GM19025 (cell line): ENCODE measurements at regions not wholly inside any gene's neighbourhood (a gene's known extent, or its start where the extent isn't known, plus 50 kb on each side); places are given as distances from the start of the nearest gene placed in this dataset.

ENCODE experiments used
- ATAC-seq: cut with Tn5 transposase; IDR thresholded peaks from one replicate; pipeline ENCODE4 v1.9.1; 2021; ENCODE audit warnings: mild to moderate bottlenecking, low read depth, moderate library complexity; ENCODE audit not compliant: unreplicated experiment

DNA sequence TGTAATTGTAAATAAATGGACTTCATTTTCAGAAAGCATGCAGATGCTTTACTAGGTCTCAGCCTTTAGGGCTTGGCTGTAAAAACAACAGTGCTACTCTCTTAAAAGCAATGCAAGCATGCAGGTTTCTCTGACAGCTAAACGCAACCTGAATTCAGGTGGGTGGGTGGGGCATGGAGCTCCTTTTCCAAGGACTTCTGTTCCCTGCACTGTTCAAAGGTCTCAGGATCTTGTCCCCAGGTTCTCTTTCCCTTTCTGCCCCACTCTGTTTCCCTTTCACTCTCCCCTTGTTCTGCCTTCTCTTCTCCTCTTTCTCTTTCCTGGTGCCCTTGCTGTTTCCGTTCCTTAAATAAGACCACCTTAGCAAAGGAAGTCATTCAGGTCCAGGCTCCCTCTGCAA lies 1527.5 kb upstream of the SLC10A2 start:
- ATAC-seq, result no peak

DNA sequence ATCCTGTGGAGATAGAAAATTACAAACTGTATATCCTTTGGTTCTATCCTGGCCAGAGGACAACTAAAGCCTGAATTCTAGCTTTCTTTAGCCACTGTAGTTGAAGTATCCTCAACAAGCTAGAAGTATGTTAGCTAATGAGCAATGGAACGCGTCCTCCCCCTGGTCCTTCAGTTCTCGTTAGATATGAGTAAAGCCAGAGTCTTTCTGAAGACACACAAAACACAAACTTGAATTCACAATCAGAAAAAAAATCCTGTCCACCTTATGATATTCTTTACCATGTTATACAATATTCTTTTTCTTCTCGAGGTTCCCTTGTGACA lies 1527.0 kb upstream of the SLC10A2 start:
- no peak for ATAC-seq

DNA sequence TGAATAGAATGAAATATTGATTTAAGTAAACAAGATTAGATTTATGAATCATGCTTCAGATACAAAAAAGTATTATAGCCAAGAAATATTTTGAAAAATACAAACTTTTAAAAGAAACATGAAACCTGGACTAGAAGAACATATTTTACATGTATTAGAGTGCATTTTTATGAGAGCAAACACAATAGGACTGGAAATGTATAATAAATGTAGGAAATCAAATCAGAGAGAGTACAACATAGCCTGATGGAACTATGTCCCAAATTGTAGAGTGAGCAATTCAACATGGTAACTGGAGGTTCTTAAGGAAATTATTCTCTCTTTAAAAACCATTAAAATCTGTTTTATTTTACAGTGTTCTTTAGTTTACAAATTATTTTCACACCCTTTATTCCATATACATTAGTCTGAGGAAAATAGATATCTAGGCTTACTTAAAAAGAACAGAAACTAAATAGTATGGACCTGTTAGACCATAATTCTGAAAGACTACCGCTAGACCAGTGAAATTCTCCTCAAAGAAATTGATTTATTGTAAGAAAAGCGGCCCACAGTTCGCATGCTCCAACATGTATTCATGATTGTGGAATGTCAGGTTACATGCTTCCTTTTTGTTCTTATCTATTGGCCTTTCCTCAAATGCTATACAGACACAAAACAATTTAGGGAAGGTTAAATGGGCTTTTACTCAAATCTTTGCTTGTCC lies 1526.5 kb upstream of the SLC10A2 start:
- no peak for ATAC-seq

DNA sequence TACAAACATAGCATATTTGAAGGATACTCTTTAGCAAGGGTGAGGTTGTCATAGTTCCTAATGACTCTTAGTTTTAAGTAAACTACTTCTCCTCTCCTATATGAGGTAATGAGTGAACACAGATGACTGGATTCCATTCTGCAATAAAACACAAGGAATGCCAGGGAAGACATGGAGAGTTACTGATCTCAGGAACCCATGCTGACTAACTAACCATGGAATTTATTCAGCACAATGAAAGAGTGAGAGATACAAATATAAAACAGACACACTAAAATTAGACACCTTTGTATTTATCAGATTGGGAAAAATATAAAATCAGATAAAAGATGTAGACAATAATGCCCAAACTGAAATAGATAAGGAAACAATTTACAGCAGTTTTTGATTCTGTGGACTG lies 1525.9 kb upstream of the SLC10A2 start:
- ATAC-seq, result no peak

DNA sequence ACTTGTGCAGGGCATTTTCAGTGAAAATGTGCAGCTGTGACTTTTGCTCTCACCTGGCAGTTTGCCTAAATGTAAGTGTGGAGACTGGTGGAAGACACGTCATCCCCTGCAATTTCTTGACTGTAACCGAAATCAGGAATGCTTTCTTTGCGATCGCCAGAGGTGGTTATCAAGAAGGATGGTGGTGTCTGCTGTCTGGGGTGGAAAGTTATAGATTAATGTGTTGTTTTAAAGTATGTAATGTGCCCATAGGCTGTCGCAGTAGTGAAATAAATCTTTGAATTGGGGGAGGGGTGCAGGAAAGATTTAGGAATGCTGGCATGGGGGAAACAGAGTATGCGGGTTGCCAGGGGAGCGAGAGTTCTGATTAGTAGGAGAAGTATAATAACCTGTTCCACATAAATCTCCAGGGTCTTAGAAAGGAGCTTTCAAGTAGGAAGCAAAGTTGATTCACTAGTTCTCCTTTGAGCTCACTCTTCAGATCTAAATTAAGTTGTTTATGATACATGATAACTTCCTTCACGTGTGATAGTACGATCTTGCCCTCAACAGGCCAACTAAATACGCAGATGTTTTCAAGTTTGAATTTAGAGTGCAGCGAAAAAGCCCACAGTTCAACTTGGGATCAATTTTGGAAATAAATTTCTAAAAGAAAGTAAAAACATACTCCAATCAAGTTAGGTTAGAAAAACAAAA lies 1520.0 kb upstream of the SLC10A2 start:
- ATAC-seq, result no peak

DNA sequence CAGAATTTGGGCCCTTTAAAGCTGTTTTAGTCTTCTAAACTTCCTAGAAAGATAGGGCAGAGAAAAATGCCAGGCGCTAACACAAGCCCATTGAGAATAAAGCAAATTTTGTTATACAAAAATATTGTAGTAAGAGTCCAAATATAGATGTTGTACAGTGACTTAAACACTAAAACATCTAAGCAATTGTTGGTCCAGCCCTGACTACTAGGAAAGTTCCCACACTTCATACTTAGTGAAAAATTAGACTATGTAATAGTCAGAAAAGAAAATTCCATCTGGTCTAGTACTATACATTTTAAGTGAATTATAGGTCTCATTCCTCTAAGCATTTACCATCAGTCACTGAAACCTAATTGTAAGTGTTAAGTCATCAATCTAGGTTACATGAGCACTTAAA lies 1518.3 kb upstream of the SLC10A2 start:
- ATAC-seq, result no peak

DNA sequence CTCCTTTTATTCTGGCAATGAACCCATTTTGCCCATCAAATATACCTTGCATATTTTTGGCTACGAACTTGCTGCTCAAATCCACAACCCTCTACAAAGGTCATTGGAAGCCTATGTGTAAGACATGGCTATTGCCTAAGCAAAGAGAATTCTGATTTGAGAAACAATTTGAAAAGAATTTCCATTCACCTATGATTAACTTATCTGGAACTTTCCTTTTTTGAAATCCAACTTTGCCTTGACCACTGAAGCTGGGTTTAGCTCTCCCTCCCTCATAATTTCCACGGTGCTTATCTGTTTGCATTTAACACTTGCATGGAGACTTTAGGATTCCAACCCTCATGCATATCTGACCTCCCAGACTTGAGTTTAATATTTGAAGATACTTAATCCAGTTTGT lies 1514.7 kb upstream of the SLC10A2 start:
- no peak for ATAC-seq

DNA sequence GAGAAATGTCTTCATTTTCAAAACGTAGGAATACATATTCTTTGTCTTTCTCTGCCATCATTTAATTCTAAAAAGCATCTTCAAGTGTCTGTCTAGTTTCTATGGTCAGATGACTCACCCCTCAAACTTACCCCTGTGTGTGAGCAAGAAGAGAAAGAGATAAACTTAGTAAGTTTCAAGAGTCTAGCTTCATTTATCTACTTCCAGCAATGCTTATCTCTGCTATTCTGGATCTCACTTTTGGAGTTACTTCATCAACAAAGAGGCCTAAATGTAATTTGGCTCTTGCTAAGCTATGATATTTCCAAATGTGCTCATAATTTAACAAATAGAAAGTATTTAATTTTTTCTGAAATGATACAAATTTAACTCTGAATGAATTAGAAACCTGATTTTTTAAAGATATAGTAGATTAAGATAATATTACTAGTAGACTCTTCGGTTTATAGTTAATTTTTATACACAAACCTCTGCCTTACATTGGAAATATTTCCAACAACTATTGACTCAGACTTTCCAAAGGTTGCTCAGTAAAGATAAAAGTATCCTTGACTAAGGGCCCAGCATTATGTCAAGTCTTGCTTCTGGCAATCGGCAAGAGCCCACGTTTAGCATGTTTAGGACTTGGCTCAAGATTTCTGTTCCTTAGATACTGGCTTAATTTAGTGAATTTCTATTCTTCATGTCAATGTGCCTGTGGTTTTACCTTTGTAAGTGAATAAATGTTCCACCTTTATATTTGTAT lies 1511.0 kb upstream of the SLC10A2 start:
- ATAC-seq, result no peak

DNA sequence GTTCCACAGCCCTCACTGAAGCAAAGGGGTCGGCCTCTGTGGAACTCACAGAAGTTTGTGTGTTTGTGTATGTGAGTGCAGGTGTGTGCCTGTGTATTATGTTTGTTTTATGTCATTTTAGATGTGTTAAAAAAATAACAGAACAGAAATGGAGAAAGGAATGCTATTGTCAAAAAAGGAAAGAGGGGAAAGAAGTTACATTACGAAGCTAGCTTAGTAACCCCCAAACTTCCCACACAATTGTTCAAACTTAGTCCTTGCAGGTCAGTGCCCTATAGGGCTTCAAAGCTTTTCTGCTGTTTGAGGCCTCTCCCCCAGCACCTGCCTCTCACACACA lies 1505.6 kb upstream of the SLC10A2 start:
- no peak for ATAC-seq

DNA sequence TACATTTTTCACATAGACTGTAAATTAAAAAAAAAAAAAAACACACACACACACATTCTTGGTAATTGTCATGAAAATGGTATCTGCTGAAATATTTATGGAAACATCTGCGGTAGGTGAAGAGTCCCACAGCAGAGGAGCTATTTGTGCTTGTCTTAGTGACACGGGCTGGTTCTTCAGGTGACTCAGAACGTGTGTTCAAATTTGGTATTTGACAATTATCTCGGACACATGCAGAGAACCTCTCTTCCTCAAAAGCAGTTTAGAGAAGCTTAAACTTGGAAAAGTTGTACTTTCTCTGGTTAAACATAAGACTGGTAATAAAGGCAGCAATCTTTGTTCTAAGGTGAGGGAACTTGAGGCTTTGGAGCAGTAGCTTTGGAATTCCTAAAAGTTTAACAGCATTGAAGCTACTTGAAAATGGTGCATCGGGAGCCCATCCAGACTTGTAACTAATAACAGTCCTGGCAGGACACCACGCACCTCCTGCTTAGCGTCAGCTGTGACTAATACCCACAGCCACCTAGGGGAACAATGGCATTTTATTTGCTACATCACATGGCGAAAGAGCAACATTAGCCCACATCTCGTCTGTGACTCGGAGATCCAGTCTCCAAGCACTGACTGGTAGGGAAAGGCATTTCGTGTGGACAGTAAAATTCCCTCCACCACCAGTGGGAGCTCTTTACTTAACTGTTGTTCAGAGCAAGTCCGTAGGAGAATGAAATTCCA lies 1505.1 kb upstream of the SLC10A2 start:
- ATAC-seq, result no peak

DNA sequence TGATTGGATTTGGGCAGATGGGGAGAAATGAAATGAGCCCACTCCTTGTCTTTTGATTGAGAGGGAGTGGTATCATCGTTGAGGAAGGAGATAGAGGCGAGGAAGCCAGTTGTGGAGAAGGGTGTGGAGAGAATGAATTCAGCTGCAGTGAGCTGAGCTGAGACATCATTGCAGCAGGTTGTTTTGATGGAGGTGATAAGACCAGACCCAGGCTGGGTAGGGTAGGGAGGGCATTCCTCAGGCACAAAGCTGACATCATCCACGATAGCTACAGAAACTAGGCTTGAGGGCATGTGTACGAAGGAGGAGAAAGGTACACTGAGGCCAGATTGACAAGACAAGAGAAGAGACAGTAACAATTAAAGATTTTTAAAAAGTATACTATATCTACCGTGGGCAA lies 1500.9 kb upstream of the SLC10A2 start:
- no peak for ATAC-seq

DNA sequence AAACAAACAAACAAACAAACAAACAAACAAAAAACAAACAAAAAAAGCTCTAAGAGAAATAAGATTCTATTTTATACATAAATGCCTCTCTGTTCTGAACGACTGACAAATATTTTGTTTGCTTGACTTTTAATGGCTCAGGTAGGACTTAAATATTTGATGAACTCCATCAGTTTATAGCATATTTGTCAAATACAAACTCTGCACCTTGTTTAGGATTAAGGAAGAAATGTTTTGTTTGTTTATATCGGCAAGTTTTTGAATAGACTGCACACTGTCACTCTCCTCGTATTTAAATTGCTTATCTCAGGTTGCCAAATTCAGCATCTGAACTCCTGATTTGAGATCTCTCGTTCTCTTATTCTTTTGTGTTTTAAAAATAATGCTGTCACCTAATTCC lies 1499.7 kb upstream of the SLC10A2 start:
- ATAC-seq, result no peak

DNA sequence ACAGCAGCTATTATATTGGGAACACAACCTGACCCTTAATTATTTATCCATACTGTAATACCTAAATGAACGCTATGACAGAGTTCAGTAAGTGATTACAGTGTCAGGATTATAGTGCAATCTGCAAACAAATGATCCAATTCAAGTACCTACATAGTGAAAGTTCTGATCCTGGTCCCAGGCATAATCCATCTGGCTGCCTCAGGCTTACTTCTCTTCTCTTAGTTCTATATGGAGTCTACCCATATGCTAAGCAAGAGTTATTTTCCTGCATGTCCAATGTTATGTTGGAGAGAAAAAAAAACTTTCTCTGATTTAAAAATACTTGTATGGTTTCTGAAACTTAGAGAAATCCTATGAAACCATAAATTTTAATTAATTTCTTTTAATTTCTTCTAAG lies 1487.7 kb upstream of the SLC10A2 start:
- ATAC-seq, result no peak

DNA sequence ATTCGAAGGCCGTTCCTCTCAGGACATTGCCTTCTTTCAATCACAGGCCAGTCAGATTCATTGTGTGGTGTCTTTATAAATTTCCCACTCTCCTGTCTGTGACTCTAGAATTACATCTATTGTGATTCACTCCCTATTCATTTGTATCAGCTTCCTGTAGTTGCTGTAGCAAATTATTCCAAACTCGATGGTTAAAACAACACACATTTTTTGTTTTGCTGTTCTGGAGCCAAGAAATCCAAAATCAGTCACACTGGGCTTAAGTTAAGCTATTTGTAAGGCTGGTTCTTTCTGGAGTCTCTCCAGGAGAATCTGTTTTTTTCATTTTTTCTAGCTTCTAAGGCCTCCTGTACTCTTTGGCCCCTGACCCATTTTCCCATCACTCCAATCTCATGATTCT lies 1487.0 kb upstream of the SLC10A2 start:
- no peak for ATAC-seq

DNA sequence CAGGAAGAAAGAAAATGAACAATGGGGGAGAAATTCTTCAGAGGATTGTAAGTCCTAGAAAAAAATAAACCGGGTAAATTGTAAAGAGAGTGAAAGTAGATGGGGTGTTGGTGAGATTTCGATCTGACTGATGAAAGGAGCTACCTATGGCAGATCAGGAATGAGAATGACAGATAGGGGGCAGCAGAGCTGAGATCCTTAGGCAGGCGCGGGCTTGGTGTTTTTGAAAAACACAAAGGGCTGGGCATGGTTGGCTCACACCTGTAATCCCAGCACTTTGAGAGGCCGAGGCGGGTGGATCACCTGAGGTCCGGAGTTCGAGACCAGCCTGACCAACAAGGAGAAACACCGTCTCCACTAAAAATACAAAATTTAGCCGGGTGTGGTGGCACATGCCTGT lies 1468.6 kb upstream of the SLC10A2 start:
- ATAC-seq, result no peak

DNA sequence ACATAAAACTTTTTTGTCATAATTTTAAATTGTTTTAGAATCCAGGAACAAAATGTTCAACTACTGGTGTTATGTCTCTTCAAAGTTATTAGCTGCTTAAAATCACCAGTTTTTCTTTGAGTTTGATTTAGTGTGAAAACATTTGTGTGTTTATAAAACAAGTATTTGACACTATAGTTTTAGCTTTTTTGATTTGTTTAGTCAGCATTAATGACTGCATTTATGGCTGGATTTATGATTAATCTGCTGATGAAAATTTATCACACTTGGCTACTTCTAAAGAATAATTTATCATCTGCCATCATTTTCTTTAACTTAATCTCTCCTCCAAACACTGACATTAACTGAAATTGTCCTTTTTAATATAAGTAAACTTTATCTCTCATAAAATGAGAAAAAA lies 1465.9 kb upstream of the SLC10A2 start:
- ATAC-seq, result no peak

DNA sequence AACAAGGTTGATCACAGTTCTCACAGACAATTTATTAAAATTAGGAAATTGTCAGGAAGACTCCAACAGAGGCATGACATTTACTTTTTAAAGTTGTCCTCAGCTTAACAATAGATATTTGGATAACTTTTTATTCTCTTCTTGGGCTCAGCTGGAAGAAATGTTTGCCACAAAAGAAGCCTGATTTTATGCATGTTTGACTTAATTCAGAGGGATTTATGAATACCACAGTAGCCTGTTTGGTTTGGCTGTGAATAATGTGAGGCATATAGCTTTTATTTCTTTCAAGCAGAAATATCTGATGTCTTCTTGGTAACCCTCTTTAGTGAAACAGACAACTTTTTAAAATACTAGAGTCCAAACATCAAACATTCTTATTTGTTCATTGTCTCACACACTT lies 1464.5 kb upstream of the SLC10A2 start:
- no peak for ATAC-seq

DNA sequence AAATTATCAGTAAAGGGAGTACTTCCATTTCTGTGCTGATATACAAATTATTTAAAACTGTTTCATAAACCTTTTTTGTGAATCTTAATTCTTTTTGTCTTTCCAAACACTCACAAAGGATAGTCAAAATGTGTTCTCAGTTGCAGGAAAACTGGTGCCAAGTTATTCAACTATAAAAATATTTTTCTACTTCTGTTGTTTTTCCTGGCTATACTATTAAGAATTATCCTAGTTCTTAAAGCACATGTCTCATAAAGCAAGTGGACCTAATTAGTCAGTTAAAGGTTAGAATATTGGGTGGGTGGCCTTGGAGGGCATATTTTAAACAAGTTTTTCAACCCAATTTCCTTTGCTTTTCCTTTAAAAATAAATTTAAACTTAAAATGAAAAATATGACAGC lies 1460.3 kb upstream of the SLC10A2 start:
- no peak for ATAC-seq

DNA sequence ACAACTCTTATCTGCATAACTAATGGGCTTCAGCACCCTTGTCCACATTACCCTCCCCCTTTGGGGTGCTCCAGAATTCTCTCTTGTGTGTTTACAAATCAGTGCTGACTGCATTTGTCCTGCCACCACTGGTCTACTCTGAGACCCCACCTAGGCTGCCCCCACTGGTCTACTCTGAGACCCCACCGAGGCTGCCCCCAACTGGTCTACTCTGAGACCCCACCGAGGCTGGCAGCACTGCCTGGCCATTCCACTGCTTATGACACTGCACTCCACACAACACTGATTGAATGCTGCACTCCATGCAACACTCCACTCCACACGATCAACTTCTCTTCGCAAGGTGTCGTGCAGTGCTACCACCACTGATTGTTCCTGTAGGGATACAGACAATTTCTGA lies 1459.2 kb upstream of the SLC10A2 start:
- no peak for ATAC-seq

DNA sequence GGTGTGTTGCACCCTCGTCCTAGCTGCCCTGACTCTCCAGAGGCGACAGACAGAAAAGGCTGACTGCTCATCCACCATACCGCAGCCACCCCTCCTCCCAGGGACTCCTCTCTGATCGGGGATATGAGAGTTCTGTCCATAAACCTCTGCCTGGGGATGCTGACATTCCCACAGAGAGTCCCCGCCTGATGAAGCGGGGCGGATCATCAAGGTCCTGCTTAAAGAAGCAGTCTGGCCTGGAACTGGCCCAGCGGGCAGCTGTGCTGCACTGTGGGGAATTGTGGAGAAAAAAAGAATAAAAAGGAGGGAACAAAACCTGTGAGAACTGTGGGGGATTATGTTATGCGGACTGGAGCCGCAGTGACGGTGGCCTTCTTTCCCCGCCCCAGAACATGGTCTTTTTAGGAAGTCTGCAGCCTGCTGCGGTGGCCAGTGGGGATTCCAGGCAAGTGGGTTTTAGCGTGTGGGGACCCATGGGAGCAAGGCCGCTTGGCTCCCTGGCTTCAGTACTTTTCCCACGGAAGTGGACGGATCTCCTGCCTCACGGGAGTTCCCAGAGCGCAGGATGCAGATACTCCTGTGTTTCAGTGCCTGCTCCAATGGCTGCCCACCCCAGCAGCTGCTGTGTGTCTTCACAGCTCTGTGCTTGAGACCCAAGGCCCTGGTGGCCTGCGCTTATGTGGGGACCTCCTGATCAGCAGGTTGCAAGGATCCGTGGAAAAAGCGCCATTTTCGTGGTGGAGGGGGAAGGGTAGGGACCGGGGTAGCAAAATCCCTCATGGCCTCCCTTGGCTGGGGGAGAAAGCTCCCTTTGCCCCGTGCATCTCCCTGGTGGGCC lies 1456.2 kb upstream of the SLC10A2 start:
- ATAC-seq, result no peak

DNA sequence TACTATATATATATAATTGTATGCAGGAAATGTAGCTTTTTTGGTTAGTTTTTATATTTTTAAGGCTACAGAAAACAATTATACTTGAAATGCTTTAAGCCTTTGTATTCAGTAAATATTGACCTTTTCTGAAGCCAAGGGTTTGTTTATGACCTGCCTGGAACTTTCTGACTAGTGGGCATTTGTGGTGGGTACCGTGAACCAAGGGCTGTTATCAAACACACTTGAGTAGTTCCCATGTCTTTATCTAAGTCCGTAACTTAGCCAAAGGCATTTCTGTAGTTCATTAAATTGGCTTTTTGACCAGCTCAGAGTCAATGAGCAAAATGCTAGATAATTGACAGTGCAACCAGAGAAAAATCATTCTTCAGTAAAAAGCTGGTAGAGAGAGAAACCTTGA lies 1444.2 kb upstream of the SLC10A2 start:
- ATAC-seq, result no peak
